Activated CD4-positive, CD25-positive, alpha-beta regulatory T cell (primary cell): ENCODE measurements at regions not wholly inside any gene's neighbourhood (a gene's known extent, or its start where the extent isn't known, plus 50 kb on each side); places are given as distances from the start of the nearest gene placed in this dataset.

ENCODE experiments used
- DNase-seq, 4 experiments: peaks; one replicate each; lab custom pipeline; 2025; lab: John Stamatoyannopoulos, UW

DNA sequence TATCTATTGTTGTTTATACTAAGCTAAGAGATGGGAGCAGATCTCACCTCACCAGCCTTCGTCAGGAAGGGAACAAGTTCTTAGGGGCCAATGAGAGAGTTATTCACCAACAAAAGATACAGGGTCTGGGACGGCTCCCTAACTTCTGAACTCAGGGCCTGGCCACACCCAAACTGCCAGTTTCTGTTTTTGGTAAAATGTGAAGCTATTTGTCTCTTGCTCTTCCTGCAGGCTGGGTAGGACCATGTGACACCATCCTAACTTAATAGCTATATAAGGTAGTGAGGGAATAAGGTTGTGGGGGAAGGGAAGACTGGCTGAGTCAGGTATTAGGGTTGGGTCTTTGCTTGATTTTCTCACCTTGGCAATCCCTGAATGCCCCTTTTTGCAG lies 480.5 kb downstream of the KDM4C start:
- DNase-seq, result no peak

DNA sequence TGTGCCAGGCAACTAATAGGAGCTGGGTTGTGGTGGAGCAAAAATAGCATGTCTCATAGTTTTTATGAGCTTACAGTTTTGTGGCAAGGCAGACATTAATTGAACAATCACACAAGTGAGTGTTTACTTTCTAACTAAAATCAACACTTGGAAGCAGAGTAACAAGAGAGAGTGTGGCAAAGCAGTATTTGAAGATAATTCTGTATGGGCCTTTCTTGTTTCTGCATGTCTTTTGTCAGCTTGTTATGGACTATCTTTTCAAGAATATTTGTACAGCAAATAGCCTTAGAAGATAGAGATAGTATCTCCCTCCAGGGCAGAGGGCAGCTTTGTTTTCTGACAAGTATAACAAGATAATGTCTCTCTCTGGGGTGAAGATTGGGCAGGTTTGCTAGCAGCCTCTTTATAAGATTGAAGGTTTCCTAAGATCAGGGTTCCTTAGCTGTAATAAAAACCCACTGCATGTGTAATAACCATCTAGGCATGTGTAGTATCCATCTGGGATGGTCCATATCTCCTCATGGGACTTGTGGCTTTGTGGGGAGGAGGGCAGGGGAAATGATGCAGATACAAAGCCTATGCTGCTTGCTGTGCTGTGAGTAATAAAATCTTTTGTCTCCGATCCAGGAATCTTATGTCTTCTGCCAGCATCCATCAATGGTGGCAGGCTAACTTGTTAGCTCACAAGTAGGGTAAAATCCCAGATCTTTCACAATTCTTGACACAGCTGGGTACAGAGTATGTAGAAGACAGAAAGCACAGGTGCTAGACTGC lies 479.9 kb downstream of the KDM4C start:
- DNase-seq, result no peak

DNA sequence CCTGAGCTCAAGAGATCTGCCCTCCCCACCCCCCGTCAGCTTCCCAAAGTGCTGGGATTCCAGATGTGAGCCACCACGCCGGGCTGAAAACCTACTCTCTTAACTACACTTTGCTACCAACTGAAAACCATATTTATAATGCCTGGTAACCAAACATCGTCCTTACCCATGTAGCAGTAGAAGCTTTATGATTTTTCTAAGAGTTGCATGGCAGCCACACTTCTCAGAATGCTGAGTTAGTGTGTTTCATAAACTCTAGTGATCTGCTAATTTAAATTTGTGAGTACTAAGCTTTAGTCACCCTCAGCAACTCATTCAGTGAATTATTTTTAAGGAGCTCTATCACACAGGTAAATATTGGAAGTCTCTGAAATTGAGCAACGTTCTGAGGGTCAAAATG lies 478.4 kb downstream of the KDM4C start:
- DNase-seq, result no peak

DNA sequence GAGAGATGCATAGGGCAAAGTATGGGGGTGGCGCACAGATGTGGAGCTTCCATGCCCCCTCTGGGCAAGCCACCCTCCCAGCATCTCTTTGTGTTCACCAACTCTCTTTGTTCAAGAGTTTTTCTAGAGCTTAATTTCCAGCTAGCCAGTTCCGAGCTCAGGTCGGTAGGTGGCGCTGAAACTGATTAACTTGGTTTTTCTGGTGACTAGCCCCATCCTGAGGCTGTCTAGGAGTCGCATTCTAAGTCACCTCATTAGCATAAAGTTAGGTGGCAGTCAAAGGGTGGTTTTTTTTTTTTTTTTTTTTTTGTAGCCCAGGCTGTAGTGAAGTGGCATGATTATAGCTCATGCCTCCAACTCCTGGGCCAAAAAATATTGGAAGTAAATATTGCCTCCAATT lies 476.4 kb downstream of the KDM4C start:
- peak in 1 of 4 experiments; percentile 1 for DNase-seq

DNA sequence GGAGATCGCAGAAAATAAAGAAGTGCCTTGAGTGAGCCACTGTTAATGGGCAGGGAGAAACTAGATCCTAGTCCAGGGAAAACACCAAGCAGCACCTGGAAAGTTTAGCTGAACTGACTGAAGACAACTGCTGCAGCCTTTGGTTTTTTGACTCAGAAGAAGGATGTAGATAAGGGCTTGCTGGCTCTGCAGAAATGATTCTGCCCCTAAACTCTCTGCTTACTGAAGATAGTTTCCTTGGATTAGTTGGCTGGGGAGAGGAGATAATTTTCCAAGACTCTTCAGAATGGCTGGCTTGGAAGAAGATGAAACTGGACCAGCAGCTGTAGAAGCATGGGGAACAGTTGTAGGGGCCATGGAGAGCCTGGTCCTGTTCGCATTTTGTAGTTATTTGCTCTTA lies 471.8 kb downstream of the KDM4C start:
- DNase-seq, result no peak

DNA sequence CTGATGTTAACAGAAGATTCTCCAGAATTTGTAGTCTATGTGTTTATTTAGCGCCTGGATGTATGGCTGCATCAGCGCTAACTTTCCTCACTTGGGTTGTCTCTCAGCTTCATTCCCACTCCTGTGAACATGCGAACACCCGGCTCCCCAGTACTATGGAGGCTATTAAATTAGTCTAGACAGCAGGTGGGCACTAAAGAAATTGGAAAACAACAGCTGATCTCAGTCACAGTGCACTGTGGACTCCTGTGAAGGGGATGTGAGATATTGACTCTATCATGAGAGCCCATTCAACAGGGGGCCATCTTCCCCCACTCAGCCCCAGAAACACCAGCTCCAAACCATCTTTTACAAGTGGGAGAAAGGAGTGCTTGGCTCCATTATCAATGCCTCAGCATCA lies 471.0 kb downstream of the KDM4C start:
- DNase-seq, result no peak

DNA sequence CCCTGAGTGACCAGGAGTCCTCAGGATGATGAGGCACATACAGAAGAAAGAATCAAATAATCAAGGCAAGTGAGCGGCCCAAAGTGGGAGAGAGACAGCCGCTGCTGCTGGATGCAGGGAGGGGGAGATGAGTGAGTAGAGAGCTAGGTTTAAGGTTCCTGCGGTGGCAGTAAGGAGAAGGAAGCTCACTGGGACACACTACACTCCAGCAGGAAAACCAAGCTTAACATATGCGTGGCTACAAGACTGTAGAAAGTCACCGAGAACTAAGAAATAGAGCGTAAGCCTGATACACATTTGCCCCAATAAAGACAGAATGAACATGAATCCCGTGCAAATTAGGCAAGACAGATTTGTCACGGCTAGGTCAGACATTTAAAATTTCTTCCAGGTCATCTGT lies 470.2 kb downstream of the KDM4C start:
- DNase-seq, result no peak

DNA sequence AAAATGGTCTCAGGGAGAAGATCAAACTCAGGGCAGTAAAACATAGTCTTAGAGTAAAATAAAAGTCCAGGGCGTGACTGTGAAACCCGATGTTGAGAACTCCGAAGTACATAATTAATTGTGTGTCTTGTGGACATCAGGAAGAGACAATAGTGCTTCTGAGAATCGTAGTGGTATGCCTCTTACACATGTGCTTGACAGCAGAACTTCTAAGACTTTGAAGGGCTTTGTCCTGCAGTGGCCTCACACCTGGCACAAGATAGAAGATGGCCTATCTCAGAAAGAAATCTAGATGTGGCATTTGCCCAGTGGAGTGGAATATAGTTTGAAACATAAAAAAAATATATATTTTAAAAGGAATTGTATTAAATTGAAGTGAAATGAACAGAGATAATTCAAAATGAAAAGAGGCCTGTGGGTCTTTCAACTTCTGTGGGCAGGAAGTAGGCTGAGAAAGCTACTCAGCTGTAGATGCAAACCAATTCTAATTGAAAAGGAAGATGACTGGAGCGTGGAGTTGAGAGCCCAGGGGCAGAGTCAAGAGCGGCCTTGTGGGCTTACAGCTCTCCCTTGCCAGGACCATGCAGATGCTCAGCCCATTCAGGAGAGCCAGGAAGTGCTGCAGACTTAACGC lies 468.4 kb downstream of the KDM4C start:
- no peak for DNase-seq
